Motor neuron (in vitro differentiated cells): ENCODE measurements at regions not wholly inside any gene's neighbourhood (a gene's known extent, or its start where the extent isn't known, plus 50 kb on each side); places are given as distances from the start of the nearest gene placed in this dataset.
A peak's percentile ranks its signal among the peaks of the same experiment; 100 is the strongest.
"Not testable (repeated sequence)": the region's sequence is repeated elsewhere in the genome, so short reads cannot be mapped to it uniquely, and the experiment has no call there.

ENCODE experiments used
- ATAC-seq, 8 experiments: fragments of 200-7000 bp; cut with Tn5 transposase; replicated peaks in 6 of 8; 2 replicates each; pipeline ENCODE4 v1.8.0; 2021; ENCODE audit warnings: mild to moderate bottlenecking in 8 of 8, moderate library complexity in 8 of 8
- H3K27ac ChIP-seq, 2 donors: fragments of 250-450 bp; sonication (Bioruptor Pico); 2 replicates each; pipeline ENCODE4 v1.9.0; 2021; ENCODE audit warnings: antibody characterized with exemption in 2 of 2, mild to moderate bottlenecking in 2 of 2, moderate library complexity in 1 of 2
- H3K4me1 ChIP-seq, 2 donors: fragments of 250-450 bp; sonication (Bioruptor Pico); replicated peaks in 1 of 2; 2 replicates each; pipeline ENCODE4 v1.6.1; 2021; ENCODE audit warnings: antibody characterized with exemption in 2 of 2, mild to moderate bottlenecking in 2 of 2, moderate library complexity in 1 of 2
- H3K4me3 ChIP-seq, 5 donors: fragments of 250-450 bp; sonication (Bioruptor Pico); 2 replicates each; pipeline ENCODE4 v1.9.0; 2021; ENCODE audit warnings: antibody characterized with exemption in 5 of 5, mild to moderate bottlenecking in 5 of 5, moderate library complexity in 4 of 5
- WGBS, 10 experiments: fragments of 450-650 bp; shearing (Covaris generic); methylation state at CpG; one replicate each; pipeline ENCODE4 v1.0.0; 2022; 5-methylcytosine and 5-hydroxymethylcytosine counted together
- in situ Hi-C, 9 experiments: fragments of 400-800 bp; cut with MboI; loops; one replicate each; pipeline ENCODE4 v1.15.0; 2021; ENCODE audit warnings: low sequenced_read_pairs in 9 of 9, low pct_unique_long_range_greater_than_20kb in 2 of 9; ENCODE audit not compliant: unreplicated experiment in 9 of 9

DNA sequence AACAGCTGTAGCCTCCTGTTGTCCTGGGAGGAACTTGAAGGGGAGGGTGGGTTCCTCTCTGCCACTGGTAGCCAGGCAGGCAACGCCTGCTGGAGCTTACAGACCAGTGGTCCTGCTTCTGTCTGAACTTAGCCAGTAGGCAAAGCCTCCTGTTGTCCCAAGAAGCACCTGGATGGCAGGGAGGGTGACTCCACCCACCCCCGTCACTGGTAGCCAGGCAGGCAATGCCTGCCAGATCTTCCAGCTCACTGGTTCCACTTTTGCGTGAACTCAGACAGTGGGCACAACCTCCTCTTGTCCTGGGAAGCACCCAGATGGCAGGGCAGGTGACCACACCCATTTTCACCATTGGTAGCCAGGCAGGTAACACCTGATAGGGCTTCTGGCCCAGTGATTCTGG, 203.5 kb upstream of the DIPK2B start:
- ATAC-seq = no peak
- no peak overlapping the region for H3K27ac ChIP-seq
- H3K4me3 ChIP-seq = no peak overlapping the region
- peaks cover 0 to 2% of the 10 kb centered on the region in 2 donors for H3K4me1 ChIP-seq
- WGBS, 10 experiments = 80% methylated on average over 1 of the region's 3 CpGs; no CpG with 5 or more reads in 9 of the 10 experiments
- in situ Hi-C loops = no loop called here

DNA sequence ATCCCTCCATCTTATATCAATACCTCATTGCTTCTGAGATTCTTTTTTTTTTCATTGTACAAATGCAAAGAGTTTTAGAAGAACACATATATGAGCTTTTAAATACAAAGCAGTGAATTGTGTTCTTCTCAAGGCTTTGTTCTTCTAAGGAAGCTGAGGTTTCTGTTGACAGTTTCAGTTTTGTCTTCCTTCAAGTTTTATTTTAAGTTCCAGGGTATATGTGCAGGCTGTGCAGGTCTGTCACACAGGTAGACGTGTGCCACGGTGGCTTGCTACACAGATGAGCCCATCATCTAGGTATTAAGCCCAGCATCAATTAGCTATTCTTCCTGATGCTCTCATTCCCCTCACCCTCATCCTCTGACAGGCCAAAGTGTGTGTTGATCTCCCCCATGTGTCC, 201.2 kb upstream of the DIPK2B start:
- H3K4me3 ChIP-seq = no peak overlapping the region
- peaks cover 0 to 2% of the 10 kb centered on the region in 2 donors for H3K4me1 ChIP-seq
- 14% methylated on average over 2 of the region's 2 CpGs; no CpG with 5 or more reads in 9 of the 10 experiments for WGBS, 10 experiments
- in situ Hi-C loops = no loop called here
- no peak for ATAC-seq
- no peak overlapping the region for H3K27ac ChIP-seq

DNA sequence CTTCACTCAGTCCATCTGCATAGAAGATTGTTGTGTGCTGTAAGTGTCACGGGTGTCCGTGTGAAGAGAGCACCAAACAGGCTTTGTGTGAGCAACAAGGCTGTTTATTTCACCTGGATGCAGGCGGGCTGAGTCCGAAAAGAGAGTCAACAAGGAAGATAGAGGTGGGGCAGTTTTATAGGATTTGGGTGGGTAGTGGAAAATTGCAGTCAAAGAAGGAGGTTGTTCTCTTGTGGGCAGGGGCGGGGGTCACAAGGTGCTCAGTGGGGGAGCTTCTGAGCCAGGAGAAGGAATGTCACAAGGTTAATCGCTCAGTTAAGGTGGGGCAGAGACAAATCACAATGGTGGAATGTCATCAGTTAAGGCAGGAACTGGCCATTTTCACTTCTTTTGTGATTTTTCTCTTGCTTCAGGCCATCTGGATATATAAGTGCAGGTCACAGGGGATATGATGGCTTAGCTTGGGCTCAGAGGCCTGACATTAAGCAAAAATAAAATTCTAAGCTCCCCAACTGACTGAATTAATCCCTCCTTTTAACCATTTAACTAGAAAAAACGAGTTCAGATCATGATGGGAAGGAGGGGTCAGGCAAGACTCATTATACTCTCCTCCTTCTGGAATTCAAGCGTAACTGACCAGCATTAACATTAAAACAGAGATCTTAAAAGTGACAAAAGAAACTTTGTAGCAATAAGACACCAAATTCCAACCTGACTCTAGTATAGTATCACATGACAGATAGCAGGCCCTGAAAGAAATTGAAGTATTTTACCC, 200.5 kb upstream of the DIPK2B start:
- H3K4me1 ChIP-seq, in situ Hi-C loops, ATAC-seq, H3K27ac ChIP-seq, H3K4me3 ChIP-seq: not testable (repeated sequence)
- WGBS, 10 experiments = 0 to 100% (median 40%) methylated on average over 1 to 5 of the region's 8 CpGs; no CpG with 5 or more reads in 4 of the 10 experiments

DNA sequence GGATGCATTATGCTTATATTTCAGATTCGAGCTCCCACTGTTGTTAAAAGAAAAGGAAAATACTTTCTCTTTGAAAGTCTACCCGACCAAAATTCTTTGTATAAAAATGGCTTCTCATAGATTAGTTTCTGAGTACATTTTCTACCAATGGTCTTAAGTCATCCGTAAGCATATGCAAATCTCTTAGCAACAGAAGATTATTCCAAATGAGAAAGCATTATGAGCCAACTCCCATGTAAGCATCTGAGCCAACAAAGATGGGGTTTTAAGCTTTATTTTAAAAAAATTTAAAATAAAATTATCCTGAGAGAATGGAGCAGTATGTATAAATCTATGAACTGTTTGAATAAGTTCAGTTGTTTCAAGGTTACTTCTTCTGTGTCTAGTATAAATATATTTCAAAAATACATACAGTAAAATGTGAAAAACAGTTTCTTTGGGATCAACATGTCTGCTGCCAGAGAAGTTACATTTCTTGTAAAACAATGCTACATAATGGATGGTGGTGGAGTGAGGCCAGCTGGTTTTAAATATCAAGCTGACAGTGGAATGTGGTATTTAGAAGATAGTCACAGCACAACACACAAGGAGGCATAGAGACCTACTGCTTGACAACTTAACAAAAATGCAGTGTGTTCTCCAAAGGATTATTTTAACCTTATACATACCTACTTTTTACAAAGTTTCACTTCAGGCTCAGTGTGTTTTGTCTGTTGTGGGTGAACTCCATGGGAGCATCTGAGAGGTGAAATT, 199.5 kb upstream of the DIPK2B start:
- in situ Hi-C loops = no loop called here
- WGBS, 10 experiments = 15 to 86% (median 49%) methylated on average over 1 to 3 of the region's 3 CpGs; no CpG with 5 or more reads in 6 of the 10 experiments
- peaks cover 0 to 2% of the 10 kb centered on the region in 2 donors for H3K4me1 ChIP-seq
- peak in 3 of 8 experiments; percentile 52 to 74 (median 52) for ATAC-seq
- H3K4me3 ChIP-seq = no peak overlapping the region
- H3K27ac ChIP-seq = no peak overlapping the region

DNA sequence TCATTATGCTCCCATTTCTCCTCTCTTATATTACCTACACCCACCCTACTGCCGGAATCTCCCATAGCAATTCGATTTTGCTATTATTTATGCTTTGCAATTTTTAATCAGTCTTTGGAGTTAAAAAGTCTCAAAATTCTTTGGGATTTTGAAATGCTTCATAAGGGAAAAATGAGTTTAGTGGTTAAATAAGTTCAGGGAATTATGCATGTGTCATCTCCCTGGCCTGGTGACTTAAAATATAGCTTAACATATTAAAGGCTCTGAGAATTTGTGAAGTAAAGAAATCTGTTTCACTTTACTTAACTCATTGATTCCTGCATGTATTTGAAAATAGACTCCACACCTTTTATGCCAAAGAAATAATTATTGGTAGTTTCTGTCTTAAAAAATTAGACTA, 185.1 kb upstream of the DIPK2B start:
- WGBS, 10 experiments = 40 to 100% (median 75%) methylated on average over 1 to 2 of the region's 2 CpGs; no CpG with 5 or more reads in 3 of the 10 experiments
- ATAC-seq = no peak
- in situ Hi-C loops = no loop called here
- H3K4me1 ChIP-seq = no peaks in the 10 kb centered on the region
- H3K27ac ChIP-seq = no peak overlapping the region
- H3K4me3 ChIP-seq = no peak overlapping the region

DNA sequence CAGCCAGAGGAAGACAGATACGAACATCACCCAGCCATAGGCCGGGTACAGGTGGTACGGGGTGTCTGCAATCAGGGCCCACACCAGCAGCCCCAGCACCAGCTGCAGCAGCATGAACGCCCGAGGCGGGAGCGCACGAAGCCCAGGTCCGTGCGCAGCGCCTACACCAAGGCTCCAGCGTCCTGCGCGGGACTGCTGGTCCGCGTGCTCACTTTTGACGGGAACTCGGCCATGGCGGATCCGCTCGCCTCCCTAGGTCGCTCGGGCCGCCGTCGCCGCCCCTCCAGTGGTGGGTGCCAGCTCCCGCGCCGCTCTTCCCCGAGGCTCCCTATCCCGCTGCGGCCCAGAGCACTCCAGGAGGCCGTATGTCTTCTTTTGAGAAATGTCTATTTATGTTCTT, 181.2 kb upstream of the DIPK2B start:
- H3K27ac ChIP-seq = no peak overlapping the region
- 90 to 100% methylated on average over 3 to 6 of the region's 34 CpGs; no CpG with 5 or more reads in 8 of the 10 experiments for WGBS, 10 experiments
- no peak overlapping the region for H3K4me3 ChIP-seq
- in situ Hi-C loops = no loop called here
- H3K4me1 ChIP-seq = no peaks in the 10 kb centered on the region
- no peak for ATAC-seq

DNA sequence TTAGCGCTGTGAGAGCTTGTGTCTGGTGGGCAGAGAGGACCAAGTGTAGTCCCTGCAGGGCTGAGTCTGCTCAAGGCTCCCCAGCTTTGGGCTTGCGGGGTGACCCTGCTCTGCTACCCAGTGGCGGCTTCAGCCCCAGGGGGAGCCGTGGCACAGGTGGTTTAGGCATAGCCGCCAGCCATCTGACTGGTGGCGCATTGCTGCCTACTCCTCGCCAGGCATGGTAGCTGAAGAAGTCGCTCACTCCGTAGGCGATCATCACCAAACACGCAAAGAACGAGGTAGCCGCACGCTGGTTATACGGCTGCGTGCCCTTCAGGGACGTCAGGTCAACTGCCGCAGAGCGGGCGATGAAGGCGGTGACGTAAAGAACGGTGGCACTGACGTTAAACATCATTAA, 180.7 kb upstream of the DIPK2B start:
- no peak overlapping the region for H3K27ac ChIP-seq
- no peak overlapping the region for H3K4me3 ChIP-seq
- in situ Hi-C loops = no loop called here
- ATAC-seq = no peak
- 37 to 100% methylated on average over 2 of the region's 24 CpGs; no CpG with 5 or more reads in 8 of the 10 experiments for WGBS, 10 experiments
- no peaks in the 10 kb centered on the region for H3K4me1 ChIP-seq

DNA sequence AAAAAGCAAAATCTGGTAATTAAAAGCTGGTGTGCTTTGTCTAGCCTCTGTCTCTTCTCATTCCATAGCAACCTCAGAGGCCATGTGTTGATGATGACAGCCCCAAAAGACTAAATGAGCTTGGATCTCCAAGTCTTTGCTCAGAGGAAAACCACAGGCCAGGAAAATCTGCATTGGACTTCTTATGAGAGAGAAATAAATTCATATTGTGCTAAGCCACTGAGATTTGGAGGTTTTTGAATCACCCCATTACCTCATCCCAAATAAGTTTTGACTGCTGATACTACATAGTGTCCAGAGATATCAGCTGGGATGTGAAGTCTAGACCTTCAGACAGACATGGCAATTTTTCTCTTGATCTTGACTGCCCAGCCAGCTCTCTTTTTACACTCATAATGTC, 178.6 kb upstream of the DIPK2B start:
- Histone ChIP-seq H3K27ac (no peak overlapping the region), H3K4me1 (no peaks in the 10 kb centered on the region), H3K4me3 (no peak overlapping the region)
- ATAC-seq = no peak
- in situ Hi-C loops = no loop called here

DNA sequence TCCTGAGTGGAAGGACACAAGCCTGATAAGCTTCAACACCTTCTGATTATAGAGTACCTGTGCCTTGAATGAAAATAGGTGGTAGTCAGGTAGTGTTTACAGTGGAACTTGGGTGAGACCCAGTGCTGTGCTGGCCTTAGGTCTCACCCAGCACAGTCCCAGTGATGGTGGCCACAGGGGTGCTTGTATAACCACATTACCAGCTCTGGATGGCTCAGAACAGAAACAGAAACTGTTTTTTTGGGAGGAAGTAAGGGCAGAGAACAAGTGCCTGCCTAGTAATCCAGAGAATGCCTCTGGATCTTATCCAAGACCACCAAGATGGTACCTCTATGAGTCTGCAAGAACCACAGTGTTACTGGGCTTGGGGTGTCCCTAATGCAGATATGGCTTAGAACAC, 171.5 kb upstream of the DIPK2B start:
- no peak overlapping the region for H3K4me3 ChIP-seq
- in situ Hi-C loops = no loop called here
- no peak for ATAC-seq
- no peaks in the 10 kb centered on the region for H3K4me1 ChIP-seq
- no peak overlapping the region for H3K27ac ChIP-seq

DNA sequence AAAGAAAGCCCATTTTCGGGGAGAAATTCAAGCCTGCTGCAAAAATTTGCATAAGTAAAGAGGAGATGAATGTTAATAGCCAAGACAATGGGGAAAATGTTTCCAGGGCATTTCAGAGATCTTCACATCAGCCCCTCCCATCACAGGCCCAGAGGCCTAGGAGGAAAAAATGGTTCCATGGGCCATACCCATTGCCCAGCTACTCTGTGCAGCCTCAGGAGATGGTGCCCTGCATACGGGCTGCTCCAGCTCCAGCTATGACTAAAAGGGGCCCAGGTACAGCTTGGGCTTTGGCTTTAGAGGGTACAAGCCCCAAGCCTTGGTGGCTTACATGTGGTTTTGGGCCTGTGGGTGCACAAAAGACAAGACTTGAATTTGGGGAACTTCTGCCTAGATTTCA, 168.0 kb upstream of the DIPK2B start:
- H3K4me1 ChIP-seq = no peaks in the 10 kb centered on the region
- no peak overlapping the region for H3K27ac ChIP-seq
- 37 to 100% methylated on average over 1 to 2 of the region's 2 CpGs; no CpG with 5 or more reads in 8 of the 10 experiments for WGBS, 10 experiments
- no peak for ATAC-seq
- no peak overlapping the region for H3K4me3 ChIP-seq
- in situ Hi-C loops = no loop called here

DNA sequence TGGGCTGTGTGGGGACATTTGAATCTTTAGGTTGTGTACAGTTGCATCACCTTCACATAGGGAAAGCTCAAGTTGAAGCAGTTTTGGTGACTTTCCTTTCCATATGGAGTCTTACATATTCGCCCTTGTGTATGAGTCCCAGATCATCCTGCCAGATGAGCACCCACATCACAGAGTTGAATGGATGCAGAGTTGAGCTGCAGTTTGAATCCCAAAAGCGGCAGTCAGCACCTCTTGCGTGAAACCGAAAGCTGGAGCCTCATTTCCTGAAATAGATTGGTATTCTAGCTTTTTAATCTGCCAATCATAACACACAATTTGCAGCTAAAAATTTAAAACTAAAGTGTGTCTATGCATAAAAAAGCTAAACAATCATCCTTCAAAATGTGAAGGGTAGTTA, 162.9 kb upstream of the DIPK2B start:
- 61% methylated on average over 4 of the region's 4 CpGs; no CpG with 5 or more reads in 9 of the 10 experiments for WGBS, 10 experiments
- in situ Hi-C loops = no loop called here
- ATAC-seq = no peak

DNA sequence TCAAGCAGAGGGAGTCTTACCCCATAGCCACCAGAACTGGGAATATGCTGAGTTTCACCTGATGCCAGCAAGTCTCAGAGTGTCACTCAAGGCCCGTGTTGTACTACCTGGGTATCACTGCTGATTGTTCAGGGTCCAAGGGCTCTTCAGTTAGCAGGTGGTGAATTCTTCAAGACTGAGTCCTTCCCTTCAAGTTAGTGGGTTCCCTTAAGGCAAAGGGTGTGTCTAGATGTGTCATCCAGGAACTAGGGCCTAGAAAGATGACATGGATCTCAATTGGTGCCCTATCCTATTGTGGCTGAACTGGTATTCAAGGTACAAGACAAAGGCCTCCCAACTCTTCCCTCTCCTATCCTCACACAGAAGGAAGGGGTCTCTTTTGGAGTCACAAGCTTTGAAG, 159.9 kb upstream of the DIPK2B start:
- no peak for ATAC-seq
- in situ Hi-C loops = no loop called here
- no CpG with 5 or more reads among the region's 1 CpG for WGBS, 10 experiments

More for the DNA sequence above, 162.9 kb upstream of the DIPK2B start:
- no peaks in the 10 kb centered on the region for H3K4me1 ChIP-seq
- H3K27ac ChIP-seq = no peak overlapping the region
- H3K4me3 ChIP-seq = no peak overlapping the region

DNA sequence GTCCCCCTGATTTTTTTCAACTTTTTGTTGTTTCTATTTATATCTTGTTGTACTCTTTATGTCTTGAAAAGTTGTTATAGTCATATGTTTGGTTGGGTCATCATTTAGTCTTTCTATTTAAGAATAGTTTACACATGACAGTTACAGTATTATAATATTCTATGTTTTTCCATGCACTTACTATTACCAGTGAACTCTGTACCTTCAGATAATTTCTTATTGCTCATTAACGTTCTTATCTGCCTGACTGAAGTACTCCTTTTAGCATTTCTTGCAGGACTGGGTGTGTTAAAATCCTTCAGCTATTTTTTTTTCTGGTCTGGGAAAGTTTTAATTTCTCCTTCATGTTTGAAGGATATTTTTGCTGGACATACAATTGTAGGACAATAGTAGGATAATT, 157.7 kb upstream of the DIPK2B start:
- H3K4me3 ChIP-seq = no peak overlapping the region
- in situ Hi-C loops = no loop called here
- WGBS, 10 experiments = 0 to 67% (median 24%) methylated on average over 1 of the region's 1 CpG; no CpG with 5 or more reads in 2 of the 10 experiments
- ATAC-seq = no peak
- H3K4me1 ChIP-seq = no peaks in the 10 kb centered on the region
- no peak overlapping the region for H3K27ac ChIP-seq

More for the DNA sequence above, 159.9 kb upstream of the DIPK2B start:
- no peak overlapping the region for H3K27ac ChIP-seq
- no peaks in the 10 kb centered on the region for H3K4me1 ChIP-seq
- H3K4me3 ChIP-seq = no peak overlapping the region
